T47D (cell line): ENCODE measurements at regions not wholly inside any gene's neighbourhood (a gene's known extent, or its start where the extent isn't known, plus 50 kb on each side); places are given as distances from the start of the nearest gene placed in this dataset.
A peak's percentile ranks its signal among the peaks of the same experiment; 100 is the strongest.

Source experiments
- DNase-seq, 2 experiments: peaks; one replicate each; pipeline versions ENCODE4 v3.0.0 to v3.0.0-alpha.2; 2011 to 2012; ENCODE audit warnings: low read depth in 1 of 2, low spot score in 1 of 2
- JUND ChIP-seq: IDR thresholded peaks from 2 replicates; pipeline ENCODE4 v1.6.1; 2012; ENCODE audit warnings: low read depth
- in situ Hi-C: cut with HindIII; loops from 2 replicates; pipeline ENCODE4 v1.10.0; 2016; ENCODE audit warnings: low sequenced_read_pairs, low pct_unique_long_range_greater_than_20kb

DNA sequence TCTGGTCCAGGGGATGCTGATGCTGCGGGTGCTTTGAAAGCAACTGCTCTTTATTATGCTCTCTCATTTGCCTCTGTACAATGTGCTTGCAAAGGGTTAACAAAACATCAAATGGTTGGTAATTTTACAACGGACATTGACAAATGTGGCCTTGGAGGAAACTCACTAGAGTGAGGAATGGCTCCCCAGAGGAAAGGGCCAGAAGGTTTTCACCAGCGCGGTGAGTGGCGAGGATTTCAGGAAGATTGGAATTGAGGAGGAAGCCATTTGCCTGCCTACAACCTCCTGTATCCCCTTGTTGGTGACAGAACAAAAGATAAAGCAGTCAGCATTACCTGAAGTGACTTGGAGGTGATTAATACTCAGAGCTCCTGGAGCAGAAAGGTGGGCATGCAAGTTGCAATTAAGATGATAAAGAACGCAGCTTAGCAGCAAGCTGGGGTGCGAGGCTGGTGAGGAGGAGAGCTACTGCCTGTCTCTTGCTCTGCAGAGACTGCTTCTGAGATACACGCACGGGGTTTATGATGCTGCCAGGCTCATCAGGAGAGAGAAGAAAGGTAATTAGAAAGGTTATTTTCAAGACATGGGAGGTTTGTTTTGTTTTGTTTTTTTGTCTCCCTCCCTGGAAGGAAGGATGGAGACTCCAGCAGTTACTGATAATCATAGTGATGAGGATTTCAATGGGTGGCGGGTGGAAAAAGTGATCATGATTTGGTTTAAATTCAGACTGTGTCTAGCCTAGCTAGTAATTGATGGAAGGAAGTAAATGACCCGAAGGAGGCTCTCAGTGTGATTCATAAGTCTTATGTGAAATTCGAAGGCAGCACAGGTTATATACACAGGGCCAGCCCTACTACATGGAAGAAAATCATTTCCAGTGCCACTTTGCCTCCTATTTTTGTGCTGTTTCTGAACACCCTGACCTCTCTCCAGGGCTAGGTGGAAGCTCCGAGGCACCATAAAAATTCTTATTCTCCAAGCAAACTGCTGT lies 141.6 kb upstream of the DTNBP1 start:
- DNase-seq: no peak
- TF ChIP-seq JUND: no peak
- in situ Hi-C loops: no loop called here

DNA sequence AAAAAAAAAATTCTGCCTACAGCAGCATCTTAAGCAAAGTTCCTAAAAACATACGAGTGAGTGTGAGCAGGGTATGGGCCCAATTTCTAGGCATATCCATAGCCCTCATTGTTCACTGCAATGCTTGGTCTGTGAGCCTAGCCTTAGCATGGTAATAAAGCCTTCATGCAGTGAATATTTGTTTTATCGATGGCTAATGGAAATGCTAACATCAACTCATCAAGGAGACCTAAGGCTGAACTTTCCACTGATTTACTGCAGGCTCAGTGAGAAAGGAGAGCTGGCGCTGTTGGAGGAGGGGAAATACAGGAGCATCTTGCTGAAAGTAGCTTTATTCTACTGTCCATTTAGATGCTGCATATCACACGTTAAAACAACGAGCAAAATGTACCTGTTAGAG lies 139.6 kb upstream of the DTNBP1 start:
- in situ Hi-C loops: no loop called here
- DNase-seq: no peak
- no peak for TF ChIP-seq JUND

DNA sequence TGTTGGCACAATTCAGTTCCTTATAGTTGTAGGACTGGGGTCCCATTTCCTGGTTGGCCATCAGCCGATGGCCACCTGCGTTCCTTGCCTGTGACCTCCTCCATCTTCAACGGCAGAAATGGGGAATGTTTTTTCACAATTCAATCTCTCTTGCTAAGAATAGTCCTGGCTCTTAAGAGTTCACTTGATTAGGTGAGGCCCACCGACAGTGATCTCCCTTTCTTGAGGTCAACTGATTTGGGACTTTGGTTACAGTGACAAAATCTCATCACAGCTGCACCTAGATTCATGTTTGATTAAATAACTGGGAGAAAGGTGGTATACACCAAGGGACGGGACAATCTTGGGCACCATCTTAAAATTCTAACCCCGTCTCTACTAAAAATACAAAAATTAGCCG lies 139.1 kb upstream of the DTNBP1 start:
- in situ Hi-C loops: no loop called here
- TF ChIP-seq JUND: no peak
- DNase-seq: no peak

DNA sequence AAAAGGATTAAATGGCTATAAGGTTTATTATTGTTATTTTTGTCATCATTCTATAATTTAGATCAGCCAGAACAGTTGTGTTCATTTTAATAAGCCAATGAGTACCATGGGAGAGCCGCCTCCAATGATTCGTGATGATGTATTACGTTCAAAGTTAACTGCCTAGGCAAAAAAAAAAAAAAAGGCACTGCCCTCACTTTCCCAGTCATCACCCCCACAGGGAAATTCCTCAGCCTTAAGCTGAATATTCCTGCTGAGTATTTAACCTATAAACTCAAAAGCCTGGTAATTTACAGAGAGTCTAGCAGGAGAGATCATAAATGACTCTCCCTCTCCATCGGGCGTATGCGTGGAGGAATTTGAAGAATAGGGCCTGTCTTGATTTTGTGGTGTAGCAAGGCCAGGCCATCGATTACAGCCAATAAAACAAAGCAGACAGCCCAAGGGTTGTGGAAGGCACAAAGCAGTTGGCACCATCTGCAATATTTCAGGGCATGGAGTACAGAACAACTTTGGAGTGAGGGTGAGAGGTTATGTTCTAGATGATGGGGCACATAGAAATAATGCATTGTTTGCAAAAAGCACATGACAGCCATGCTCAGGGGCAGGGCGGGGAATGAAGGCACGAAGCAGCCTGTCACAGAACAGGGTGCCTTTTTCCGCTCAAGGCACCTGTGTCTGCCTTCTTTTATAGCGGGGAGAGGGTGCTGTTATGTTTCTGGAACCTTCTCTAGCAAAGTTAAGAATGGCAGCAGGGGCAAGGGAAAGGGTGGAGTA lies 138.2 kb upstream of the DTNBP1 start:
- DNase-seq: no peak
- in situ Hi-C loops: no loop called here
- no peak for TF ChIP-seq JUND

DNA sequence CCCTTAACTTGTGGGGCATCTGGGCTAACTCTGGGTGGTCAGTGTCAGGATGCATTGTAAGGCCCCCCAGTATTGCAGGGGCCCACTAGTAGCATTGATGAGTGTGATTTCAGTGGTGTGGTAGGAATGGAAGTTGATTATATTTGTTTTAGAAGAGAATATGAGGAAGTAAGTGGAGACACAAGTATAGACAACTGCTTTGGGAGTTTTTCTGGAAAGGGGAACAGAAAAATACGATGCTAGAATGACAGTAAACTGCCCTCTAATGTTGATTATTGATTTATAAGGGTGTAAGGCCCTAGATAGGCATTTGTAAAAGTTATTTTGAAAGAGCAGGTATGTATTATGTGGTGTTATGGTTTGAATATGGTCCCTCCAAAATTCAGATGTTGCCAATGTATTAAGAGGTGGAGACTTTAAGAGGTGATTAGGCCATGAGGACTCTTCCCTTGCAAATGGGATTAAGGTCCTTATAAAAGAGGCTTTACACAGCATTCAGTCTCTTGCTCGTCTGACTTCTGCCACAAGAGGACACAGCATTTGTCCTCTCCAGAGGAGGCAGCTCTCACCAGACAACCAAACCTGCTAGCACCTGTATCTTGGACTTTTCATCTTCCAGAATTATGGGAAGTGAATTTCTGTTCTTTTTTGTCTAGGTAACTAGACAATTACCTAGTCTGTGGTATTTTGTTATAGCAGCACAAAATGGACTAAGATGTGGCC lies 135.9 kb upstream of the DTNBP1 start:
- DNase-seq: no peak
- in situ Hi-C loops: no loop called here
- no peak for TF ChIP-seq JUND

DNA sequence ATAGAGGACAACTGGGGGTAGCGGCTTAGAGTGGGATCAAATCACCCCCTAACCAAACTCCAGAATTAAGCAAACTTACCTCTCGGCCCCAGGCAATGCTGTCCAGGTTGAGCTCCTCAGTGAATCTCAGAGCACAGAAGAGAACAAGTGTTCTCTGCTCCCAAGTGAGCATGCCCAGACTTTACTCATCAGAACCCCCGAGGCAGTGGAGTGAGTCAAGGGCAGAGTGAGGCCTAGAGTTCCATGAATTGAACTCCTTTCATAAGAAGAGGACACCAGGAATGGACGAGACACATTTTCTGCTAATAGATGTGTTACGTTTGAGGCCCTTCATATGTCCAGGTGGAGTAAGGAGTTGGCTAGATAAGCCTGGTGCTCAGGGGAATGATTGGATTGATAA lies 134.0 kb upstream of the DTNBP1 start:
- in situ Hi-C loops: no loop called here
- DNase-seq: no peak
- TF ChIP-seq JUND: no peak

DNA sequence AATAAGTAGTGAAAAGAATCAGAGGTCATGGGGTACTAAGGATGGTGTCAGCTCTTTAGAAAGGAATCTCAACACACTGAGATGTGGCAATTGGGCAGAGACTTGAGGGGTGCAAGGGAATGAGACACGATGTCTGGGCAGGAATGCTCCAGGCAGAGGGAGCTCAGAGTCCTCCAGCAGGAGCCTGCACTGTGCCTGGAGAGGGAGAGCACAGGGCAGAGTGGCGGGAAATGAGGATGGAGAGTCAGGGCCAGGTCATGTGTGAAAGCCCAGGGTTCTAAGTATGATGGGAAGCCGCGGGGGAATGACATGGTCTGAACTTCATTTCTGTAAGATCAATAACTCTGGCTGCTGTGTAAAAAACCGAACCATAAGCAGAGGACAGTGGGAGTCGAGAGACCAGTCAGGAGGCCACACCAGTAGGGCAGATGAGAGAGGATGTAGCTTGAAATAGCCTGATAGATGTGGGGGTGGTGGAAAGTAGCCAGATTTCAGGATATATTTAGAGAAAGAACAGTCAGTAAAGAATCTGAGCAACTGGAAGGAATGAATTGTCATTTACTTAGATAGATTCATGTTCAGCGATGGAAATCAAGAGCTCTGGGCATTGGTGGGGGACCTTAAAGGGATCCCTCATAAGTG lies 133.4 kb upstream of the DTNBP1 start:
- no peak for TF ChIP-seq JUND
- DNase-seq: no peak
- in situ Hi-C loops: no loop called here

DNA sequence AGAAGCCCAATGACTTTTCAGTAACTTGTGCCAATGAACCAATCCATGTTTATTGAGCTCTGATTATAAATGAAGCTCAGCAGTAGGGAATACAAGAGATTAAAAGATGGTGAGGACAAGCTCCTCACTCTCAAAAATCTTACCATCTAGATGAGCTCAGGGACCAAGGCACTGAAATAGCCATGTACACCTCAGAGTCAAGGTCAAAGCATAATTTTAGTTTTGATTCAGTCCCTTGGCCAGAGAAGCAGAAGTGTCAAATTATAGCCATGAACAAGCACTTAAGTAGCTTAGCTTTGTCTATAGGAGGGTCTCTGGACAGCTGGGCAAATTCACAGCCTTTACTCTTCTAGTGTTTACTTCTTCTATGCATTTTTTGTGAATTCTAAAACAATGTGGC lies 131.0 kb upstream of the DTNBP1 start:
- no peak for TF ChIP-seq JUND
- no peak for DNase-seq
- in situ Hi-C loops: no loop called here

DNA sequence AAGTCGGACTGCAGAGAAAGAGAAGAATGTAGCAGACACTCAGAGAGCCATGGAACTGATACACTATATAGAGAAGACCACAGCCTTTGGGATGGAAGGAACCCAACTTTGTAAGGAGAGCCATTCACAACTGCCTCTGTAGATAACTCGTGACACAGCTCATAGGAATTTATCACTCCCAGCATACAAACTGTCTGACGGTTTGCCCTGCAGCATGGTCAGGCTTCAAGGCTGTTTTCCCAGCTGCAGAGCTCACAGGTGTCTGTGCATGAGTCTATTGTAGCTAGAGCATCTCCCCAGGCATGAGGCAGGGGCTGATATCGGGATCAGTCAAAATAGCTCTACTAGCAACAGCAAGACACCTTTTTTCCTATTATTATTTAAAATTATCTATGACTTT lies 130.5 kb upstream of the DTNBP1 start:
- TF ChIP-seq JUND: no peak
- in situ Hi-C loops: no loop called here
- peak in 1 of 2 experiments; percentile 24 for DNase-seq

DNA sequence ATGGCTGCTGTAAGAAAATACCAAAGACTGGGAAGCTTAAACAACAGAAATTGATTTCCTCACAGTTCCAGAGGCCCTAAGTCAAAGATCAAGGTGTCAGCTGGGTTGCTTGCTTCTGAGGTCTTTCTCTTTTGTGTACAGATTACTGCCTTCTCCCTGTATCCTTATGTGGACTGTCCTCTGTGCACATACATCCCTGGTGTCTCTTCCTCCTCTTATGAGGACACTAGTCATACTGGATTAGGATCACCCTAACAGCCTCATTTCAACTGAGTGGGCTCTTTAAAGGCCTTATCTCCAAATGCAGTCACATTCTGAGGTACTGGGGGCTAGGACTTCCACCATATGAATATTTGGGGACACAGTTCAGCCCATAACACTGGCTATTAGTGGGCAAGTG lies 130.0 kb upstream of the DTNBP1 start:
- no peak for DNase-seq
- no peak for TF ChIP-seq JUND
- in situ Hi-C loops: no loop called here

DNA sequence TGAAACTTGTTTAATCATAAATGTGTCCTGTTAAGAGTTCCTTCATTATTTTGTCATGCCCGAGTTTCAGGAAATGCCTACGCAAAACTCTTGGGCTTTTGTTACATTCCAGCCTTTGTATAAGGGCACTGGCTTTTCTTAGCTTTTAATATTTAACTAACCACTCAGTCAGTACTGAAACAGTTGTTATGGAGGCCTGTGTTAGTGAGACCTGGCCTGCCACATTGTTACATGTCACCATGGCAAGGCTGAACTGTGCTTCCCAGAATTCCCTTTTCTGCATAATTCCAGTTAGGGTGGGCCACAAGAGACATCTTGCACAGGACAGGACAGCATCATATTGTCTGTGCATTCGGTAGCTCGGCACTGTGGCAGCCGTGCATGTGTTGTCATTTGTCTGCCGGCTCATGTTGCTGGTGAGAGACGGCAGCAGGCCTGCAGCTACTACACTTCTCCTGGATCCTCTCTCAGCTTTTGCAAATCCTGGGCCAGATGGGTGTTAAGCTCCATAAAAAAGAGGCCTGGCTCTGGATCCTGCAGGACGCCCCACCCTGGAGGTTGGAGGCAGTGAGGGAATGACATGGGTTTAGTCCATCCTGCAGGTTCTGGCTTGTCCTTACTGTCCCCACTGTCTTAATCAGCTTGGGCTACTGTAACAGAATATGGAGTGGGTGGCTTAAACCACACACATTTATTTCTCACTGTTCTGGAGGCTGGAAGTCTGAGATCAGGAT lies 128.8 kb upstream of the DTNBP1 start:
- DNase-seq: no peak
- in situ Hi-C loops: no loop called here
- no peak for TF ChIP-seq JUND

DNA sequence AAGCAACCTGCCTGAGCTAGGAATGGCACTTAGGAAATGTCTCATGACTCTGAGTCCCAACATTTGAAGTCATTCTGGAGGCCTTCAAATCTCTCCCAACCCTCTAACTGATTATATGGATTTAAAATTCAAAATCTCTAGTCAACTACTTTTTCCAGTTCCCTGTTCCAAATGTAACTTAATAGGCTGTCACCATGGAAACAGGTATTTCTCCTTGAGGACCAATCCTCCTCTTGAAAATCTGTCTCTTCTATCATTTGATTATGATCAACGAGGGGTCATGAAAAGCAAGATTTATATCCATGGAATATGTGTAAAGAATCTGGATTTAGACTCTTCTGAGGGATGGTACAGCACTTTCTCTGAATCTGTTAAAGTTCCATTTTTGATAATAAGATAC lies 127.3 kb upstream of the DTNBP1 start:
- DNase-seq: no peak
- in situ Hi-C loops: no loop called here
- no peak for TF ChIP-seq JUND
